ACC112 (cell line): ENCODE measurements at regions not wholly inside any gene's neighbourhood (a gene's known extent, or its start where the extent isn't known, plus 50 kb on each side); places are given as distances from the start of the nearest gene placed in this dataset.
"Not testable (repeated sequence)": the region's sequence is repeated elsewhere in the genome, so short reads cannot be mapped to it uniquely, and the experiment has no call there.

Source experiments
- H2AFZ ChIP-seq: fragments of 200-600 bp; sonication (generic); one replicate; pipeline ENCODE4 v1.6.0; 2017; ENCODE audit warnings: antibody characterized with exemption, low read length; ENCODE audit not compliant: unreplicated experiment
- H3K27ac ChIP-seq: fragments of 200-600 bp; sonication (generic); 2 replicates; pipeline ENCODE4 v1.5.1; 2014; ENCODE audit warnings: low read depth, mild to moderate bottlenecking, antibody characterized with exemption, low read length, moderate library complexity
- H3K27me3 ChIP-seq: fragments of 200-600 bp; sonication (generic); 2 replicates; pipeline ENCODE4 v1.6.1; 2014; ENCODE audit warnings: mild to moderate bottlenecking, antibody characterized with exemption, low read length, moderate library complexity, mixed read lengths; ENCODE audit not compliant: insufficient read depth
- H3K36me3 ChIP-seq: fragments of 200-600 bp; sonication (generic); 2 replicates; pipeline ENCODE4 v1.6.1; 2016; ENCODE audit warnings: mild to moderate bottlenecking, antibody characterized with exemption, low read length, moderate library complexity, mixed read lengths; ENCODE audit not compliant: insufficient read depth
- H3K4me1 ChIP-seq: fragments of 200-600 bp; sonication (generic); one replicate; pipeline ENCODE4 v1.6.1; 2016; ENCODE audit warnings: low read length, mixed read lengths; ENCODE audit not compliant: insufficient read depth, unreplicated experiment, control insufficient read depth
- H3K4me3 ChIP-seq: fragments of 200-600 bp; sonication (generic); 2 replicates; pipeline ENCODE4 v1.5.1; 2014; ENCODE audit warnings: mild to moderate bottlenecking, low read depth, low read length
- H3K79me2 ChIP-seq: fragments of 200-600 bp; sonication (generic); one replicate; pipeline ENCODE4 v1.6.0; 2016; ENCODE audit warnings: low read length; ENCODE audit not compliant: control insufficient read depth, unreplicated experiment, insufficient read depth

- H3K27me3 ChIP-seq = peaks cover 21% of the 10 kb centered on the region
- H2AFZ ChIP-seq = no peak overlapping the region
- no peak overlapping the region for H3K27ac ChIP-seq
- H3K79me2 ChIP-seq = no peaks in the 10 kb centered on the region
- no peaks in the 10 kb centered on the region for H3K4me1 ChIP-seq
- no peak overlapping the region for H3K4me3 ChIP-seq
- H3K36me3 ChIP-seq = no peaks in the 10 kb centered on the region
Observed at GRCh38 chr11:89545691-89546090, 54.5 kb upstream of the NOX4 start.

GRCh38 chr11:89555781-89556180 lies 64.6 kb upstream of the NOX4 start:
- H3K27ac ChIP-seq, H3K36me3 ChIP-seq, H2AFZ ChIP-seq, H3K79me2 ChIP-seq, H3K27me3 ChIP-seq, H3K4me1 ChIP-seq, H3K4me3 ChIP-seq: not testable (repeated sequence)

GRCh38 chr11:89556731-89557707 lies 65.8 kb upstream of the NOX4 start:
- H3K27ac ChIP-seq, H3K27me3 ChIP-seq, H3K36me3 ChIP-seq, H2AFZ ChIP-seq, H3K4me1 ChIP-seq, H3K79me2 ChIP-seq, H3K4me3 ChIP-seq: not testable (repeated sequence)

GRCh38 chr11:89560598-89560997 lies 69.4 kb upstream of the NOX4 start:
- H3K27me3 ChIP-seq, H2AFZ ChIP-seq, H3K4me1 ChIP-seq, H3K27ac ChIP-seq, H3K79me2 ChIP-seq, H3K4me3 ChIP-seq, H3K36me3 ChIP-seq: not testable (repeated sequence)

- not testable (repeated sequence) for H3K79me2 ChIP-seq, H3K36me3 ChIP-seq, H3K4me3 ChIP-seq, H3K27ac ChIP-seq, H3K4me1 ChIP-seq, H2AFZ ChIP-seq, H3K27me3 ChIP-seq
Observed at GRCh38 chr11:89562731-89563130, 71.6 kb upstream of the NOX4 start.

GRCh38 chr11:89566972-89567371 lies 75.8 kb upstream of the NOX4 start:
- H3K27me3 ChIP-seq = no peaks in the 10 kb centered on the region
- H3K4me1 ChIP-seq = no peaks in the 10 kb centered on the region
- H3K79me2 ChIP-seq = no peaks in the 10 kb centered on the region
- no peak overlapping the region for H3K27ac ChIP-seq
- no peak overlapping the region for H3K4me3 ChIP-seq
- no peaks in the 10 kb centered on the region for H3K36me3 ChIP-seq
- H2AFZ ChIP-seq = no peak overlapping the region

- not testable (repeated sequence) for H3K36me3 ChIP-seq, H2AFZ ChIP-seq, H3K4me1 ChIP-seq, H3K27me3 ChIP-seq, H3K27ac ChIP-seq, H3K79me2 ChIP-seq, H3K4me3 ChIP-seq
Observed at GRCh38 chr11:89569387-89569786, 78.2 kb upstream of the NOX4 start.

- H2AFZ ChIP-seq, H3K4me1 ChIP-seq, H3K36me3 ChIP-seq, H3K79me2 ChIP-seq, H3K27ac ChIP-seq, H3K27me3 ChIP-seq, H3K4me3 ChIP-seq: not testable (repeated sequence)
Observed at GRCh38 chr11:89571706-89572105, 80.5 kb upstream of the NOX4 start.

- not testable (repeated sequence) for H2AFZ ChIP-seq, H3K36me3 ChIP-seq, H3K4me1 ChIP-seq, H3K27me3 ChIP-seq, H3K27ac ChIP-seq, H3K79me2 ChIP-seq, H3K4me3 ChIP-seq
Observed at GRCh38 chr11:89575846-89576245, 84.7 kb upstream of the NOX4 start.

GRCh38 chr11:89577428-89577827 lies 86.3 kb upstream of the NOX4 start:
- H3K4me3 ChIP-seq, H3K79me2 ChIP-seq, H3K27ac ChIP-seq, H2AFZ ChIP-seq, H3K27me3 ChIP-seq, H3K36me3 ChIP-seq, H3K4me1 ChIP-seq: not testable (repeated sequence)

GRCh38 chr11:89583580-89583979 lies 92.4 kb upstream of the NOX4 start:
- Histone ChIP-seq H3K4me1 (no peaks in the 10 kb centered on the region), H3K79me2 (no peaks in the 10 kb centered on the region), H3K4me3 (no peak overlapping the region), H3K27me3 (no peaks in the 10 kb centered on the region), H3K36me3 (no peaks in the 10 kb centered on the region), H2AFZ (no peak overlapping the region), H3K27ac (no peak overlapping the region)
